T-helper 2 cell treated with Interferon-gamma antibody and Interleukin-4, amounts not matched to agents 5 μg/mL and 100 μg/mL, for 36 hours (primary cell): ENCODE measurements at regions not wholly inside any gene's neighbourhood (a gene's known extent, or its start where the extent isn't known, plus 50 kb on each side); places are given as distances from the start of the nearest gene placed in this dataset.
"Not testable (repeated sequence)": the region's sequence is repeated elsewhere in the genome, so short reads cannot be mapped to it uniquely, and the experiment has no call there.

ENCODE experiments used
- DNase-seq: peaks from one replicate; pipeline ENCODE4 v3.0.0; 2021; ENCODE audit warnings: low spot score
- H3K27ac Mint-ChIP-seq: one replicate; pipeline ENCODE4 v1.8.0; 2021; ENCODE audit warnings: mild to moderate bottlenecking, mixed read lengths
- H3K27me3 Mint-ChIP-seq: one replicate; pipeline ENCODE4 v1.8.0; 2021; ENCODE audit warnings: low read depth, mixed read lengths
- H3K36me3 Mint-ChIP-seq: one replicate; pipeline ENCODE4 v1.8.0; 2021; ENCODE audit warnings: low read depth, mixed read lengths
- H3K4me1 Mint-ChIP-seq: one replicate; pipeline ENCODE4 v1.8.0; 2021; ENCODE audit warnings: low read depth, mixed read lengths
- H3K4me3 Mint-ChIP-seq: one replicate; pipeline ENCODE4 v1.8.0; 2022; ENCODE audit warnings: mild to moderate bottlenecking, moderate library complexity, mixed read lengths
- H3K9me3 Mint-ChIP-seq: one replicate; pipeline ENCODE4 v1.8.0; 2021; ENCODE audit warnings: mixed read lengths

GRCh38 chr10:56178210-56178609 lies 182.8 kb downstream of the ZWINT start:
- H3K4me3 Mint-ChIP-seq: no peak overlapping the region
- H3K4me1 Mint-ChIP-seq: no peaks in the 10 kb centered on the region
- H3K27me3 Mint-ChIP-seq: no peaks in the 10 kb centered on the region
- H3K9me3 Mint-ChIP-seq: peaks cover 18% of the 10 kb centered on the region
- H3K27ac Mint-ChIP-seq: no peak overlapping the region
- no peak for DNase-seq
- no peaks in the 10 kb centered on the region for H3K36me3 Mint-ChIP-seq

GRCh38 chr10:56155091-56155513 lies 206.0 kb downstream of the ZWINT start:
- H3K27ac Mint-ChIP-seq, H3K4me1 Mint-ChIP-seq: not testable (repeated sequence)
- H3K9me3 Mint-ChIP-seq: peaks cover 27% of the 10 kb centered on the region

GRCh38 chr10:56146806-56147205 lies 214.3 kb downstream of the ZWINT start:
- H3K27me3 Mint-ChIP-seq: no peaks in the 10 kb centered on the region
- no peaks in the 10 kb centered on the region for H3K4me1 Mint-ChIP-seq
- no peak for DNase-seq
- peaks cover 25% of the 10 kb centered on the region for H3K9me3 Mint-ChIP-seq
- no peak overlapping the region for H3K4me3 Mint-ChIP-seq
- no peaks in the 10 kb centered on the region for H3K36me3 Mint-ChIP-seq
- H3K27ac Mint-ChIP-seq: no peak overlapping the region

More at GRCh38 chr10:56155091-56155513, 206.0 kb downstream of the ZWINT start:
- not testable (repeated sequence) for H3K27me3 Mint-ChIP-seq, H3K36me3 Mint-ChIP-seq, H3K4me3 Mint-ChIP-seq, DNase-seq

GRCh38 chr10:56142092-56142728 lies 218.8 kb downstream of the ZWINT start:
- no peak overlapping the region for H3K27ac Mint-ChIP-seq
- H3K4me1 Mint-ChIP-seq: no peaks in the 10 kb centered on the region
- no peak for DNase-seq
- H3K9me3 Mint-ChIP-seq: peaks cover 20% of the 10 kb centered on the region
- no peaks in the 10 kb centered on the region for H3K27me3 Mint-ChIP-seq
- no peak overlapping the region for H3K4me3 Mint-ChIP-seq
- no peaks in the 10 kb centered on the region for H3K36me3 Mint-ChIP-seq

GRCh38 chr10:56139405-56139804 lies 221.7 kb downstream of the ZWINT start:
- H3K9me3 Mint-ChIP-seq: peaks cover 8% of the 10 kb centered on the region
- no peak overlapping the region for H3K27ac Mint-ChIP-seq
- H3K4me3 Mint-ChIP-seq: no peak overlapping the region
- H3K36me3 Mint-ChIP-seq: no peaks in the 10 kb centered on the region
- DNase-seq: no peak
- H3K4me1 Mint-ChIP-seq: no peaks in the 10 kb centered on the region
- H3K27me3 Mint-ChIP-seq: no peaks in the 10 kb centered on the region

- no peaks in the 10 kb centered on the region for H3K4me1 Mint-ChIP-seq
- H3K4me3 Mint-ChIP-seq: no peak overlapping the region
- no peaks in the 10 kb centered on the region for H3K36me3 Mint-ChIP-seq
- DNase-seq: no peak
- H3K9me3 Mint-ChIP-seq: peaks cover 7% of the 10 kb centered on the region
- H3K27ac Mint-ChIP-seq: no peak overlapping the region
- no peaks in the 10 kb centered on the region for H3K27me3 Mint-ChIP-seq
These were observed 225.2 kb downstream of the ZWINT start for GRCh38 chr10:56135828-56136227.

GRCh38 chr10:56123247-56123646 lies 237.8 kb downstream of the ZWINT start:
- no peaks in the 10 kb centered on the region for H3K4me1 Mint-ChIP-seq
- no peak for DNase-seq
- H3K27me3 Mint-ChIP-seq: no peaks in the 10 kb centered on the region
- peaks cover 19% of the 10 kb centered on the region for H3K9me3 Mint-ChIP-seq
- H3K4me3 Mint-ChIP-seq: no peak overlapping the region
- no peak overlapping the region for H3K27ac Mint-ChIP-seq
- no peaks in the 10 kb centered on the region for H3K36me3 Mint-ChIP-seq

GRCh38 chr10:56116684-56117083 lies 244.4 kb downstream of the ZWINT start:
- no peak overlapping the region for H3K4me3 Mint-ChIP-seq
- no peaks in the 10 kb centered on the region for H3K27me3 Mint-ChIP-seq
- H3K27ac Mint-ChIP-seq: no peak overlapping the region
- peaks cover 14% of the 10 kb centered on the region for H3K9me3 Mint-ChIP-seq
- DNase-seq: no peak
- no peaks in the 10 kb centered on the region for H3K36me3 Mint-ChIP-seq
- H3K4me1 Mint-ChIP-seq: no peaks in the 10 kb centered on the region

- DNase-seq: no peak
- no peaks in the 10 kb centered on the region for H3K36me3 Mint-ChIP-seq
- no peak overlapping the region for H3K4me3 Mint-ChIP-seq
- H3K4me1 Mint-ChIP-seq: no peaks in the 10 kb centered on the region
- H3K27me3 Mint-ChIP-seq: no peaks in the 10 kb centered on the region
- peaks cover 36% of the 10 kb centered on the region for H3K9me3 Mint-ChIP-seq
- no peak overlapping the region for H3K27ac Mint-ChIP-seq
These were observed 251.6 kb downstream of the ZWINT start for GRCh38 chr10:56109454-56109853.

- no peaks in the 10 kb centered on the region for H3K4me1 Mint-ChIP-seq
- DNase-seq: no peak
- H3K9me3 Mint-ChIP-seq: peaks cover 31% of the 10 kb centered on the region
- H3K4me3 Mint-ChIP-seq: no peak overlapping the region
- no peaks in the 10 kb centered on the region for H3K36me3 Mint-ChIP-seq
- H3K27ac Mint-ChIP-seq: no peak overlapping the region
- no peaks in the 10 kb centered on the region for H3K27me3 Mint-ChIP-seq
These were observed 256.1 kb downstream of the ZWINT start for GRCh38 chr10:56104923-56105322.

GRCh38 chr10:56104487-56104886 lies 256.6 kb downstream of the ZWINT start:
- Mint-ChIP-seq H3K27ac (no peak overlapping the region), H3K27me3 (no peaks in the 10 kb centered on the region), H3K4me1 (no peaks in the 10 kb centered on the region), H3K36me3 (no peaks in the 10 kb centered on the region), H3K9me3 (peaks cover 27% of the 10 kb centered on the region), H3K4me3 (no peak overlapping the region)
- DNase-seq: no peak

GRCh38 chr10:56096226-56096517 lies 264.9 kb downstream of the ZWINT start:
- no peak overlapping the region for H3K4me3 Mint-ChIP-seq
- H3K27ac Mint-ChIP-seq: no peak overlapping the region
- H3K36me3 Mint-ChIP-seq: no peaks in the 10 kb centered on the region
- peaks cover 31% of the 10 kb centered on the region for H3K9me3 Mint-ChIP-seq
- no peak for DNase-seq
- no peaks in the 10 kb centered on the region for H3K27me3 Mint-ChIP-seq
- H3K4me1 Mint-ChIP-seq: no peaks in the 10 kb centered on the region

GRCh38 chr10:56095506-56096225 lies 265.4 kb downstream of the ZWINT start:
- Mint-ChIP-seq H3K36me3 (no peaks in the 10 kb centered on the region), H3K27me3 (no peaks in the 10 kb centered on the region), H3K4me1 (no peaks in the 10 kb centered on the region), H3K9me3 (peaks cover 31% of the 10 kb centered on the region), H3K4me3 (no peak overlapping the region), H3K27ac (no peak overlapping the region)
- DNase-seq: no peak

- peaks cover 43% of the 10 kb centered on the region for H3K9me3 Mint-ChIP-seq
- H3K27ac Mint-ChIP-seq, H3K27me3 Mint-ChIP-seq, H3K36me3 Mint-ChIP-seq, H3K4me1 Mint-ChIP-seq, H3K4me3 Mint-ChIP-seq, DNase-seq: not testable (repeated sequence)
These were observed 267.4 kb downstream of the ZWINT start for GRCh38 chr10:56093645-56094044.

- no peaks in the 10 kb centered on the region for H3K4me1 Mint-ChIP-seq
- H3K4me3 Mint-ChIP-seq: no peak overlapping the region
These were observed 269.2 kb downstream of the ZWINT start for GRCh38 chr10:56091872-56092271.

More at GRCh38 chr10:56091872-56092271, 269.2 kb downstream of the ZWINT start:
- DNase-seq: no peak
- H3K36me3 Mint-ChIP-seq: no peaks in the 10 kb centered on the region
- peaks cover 53% of the 10 kb centered on the region for H3K9me3 Mint-ChIP-seq
- H3K27me3 Mint-ChIP-seq: no peaks in the 10 kb centered on the region
- no peak overlapping the region for H3K27ac Mint-ChIP-seq
